ENCODE measurements at regions not wholly inside any gene's neighbourhood (a gene's known extent, or its start where the extent isn't known, plus 50 kb on each side); places are given as distances from the start of the nearest gene placed in this dataset.

DNA sequence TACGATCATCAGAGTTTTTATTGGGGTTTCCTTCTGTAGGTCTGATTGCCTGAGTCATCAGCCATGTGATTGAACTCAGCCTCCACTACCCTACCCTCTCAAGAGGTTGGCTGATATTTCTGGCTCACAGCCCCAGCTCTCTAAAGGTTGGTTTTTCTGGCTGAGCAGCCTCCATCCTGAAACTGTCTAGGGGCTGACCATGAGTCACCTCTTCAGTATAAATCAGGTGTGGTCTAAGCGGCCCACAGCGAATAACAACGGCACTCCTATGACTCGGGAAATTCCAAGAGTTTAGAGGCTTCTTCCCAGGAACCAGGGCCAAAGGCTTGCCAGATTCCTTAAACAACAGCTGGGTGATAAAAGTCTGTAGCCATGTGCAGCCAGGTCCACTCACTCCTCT is 115.5 kb downstream of the SOD2 start:
- TF ChIP-seq, protein P1, sequence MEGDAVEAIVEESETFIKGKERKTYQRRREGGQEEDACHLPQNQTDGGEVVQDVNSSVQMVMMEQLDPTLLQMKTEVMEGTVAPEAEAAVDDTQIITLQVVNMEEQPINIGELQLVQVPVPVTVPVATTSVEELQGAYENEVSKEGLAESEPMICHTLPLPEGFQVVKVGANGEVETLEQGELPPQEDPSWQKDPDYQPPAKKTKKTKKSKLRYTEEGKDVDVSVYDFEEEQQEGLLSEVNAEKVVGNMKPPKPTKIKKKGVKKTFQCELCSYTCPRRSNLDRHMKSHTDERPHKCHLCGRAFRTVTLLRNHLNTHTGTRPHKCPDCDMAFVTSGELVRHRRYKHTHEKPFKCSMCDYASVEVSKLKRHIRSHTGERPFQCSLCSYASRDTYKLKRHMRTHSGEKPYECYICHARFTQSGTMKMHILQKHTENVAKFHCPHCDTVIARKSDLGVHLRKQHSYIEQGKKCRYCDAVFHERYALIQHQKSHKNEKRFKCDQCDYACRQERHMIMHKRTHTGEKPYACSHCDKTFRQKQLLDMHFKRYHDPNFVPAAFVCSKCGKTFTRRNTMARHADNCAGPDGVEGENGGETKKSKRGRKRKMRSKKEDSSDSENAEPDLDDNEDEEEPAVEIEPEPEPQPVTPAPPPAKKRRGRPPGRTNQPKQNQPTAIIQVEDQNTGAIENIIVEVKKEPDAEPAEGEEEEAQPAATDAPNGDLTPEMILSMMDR (conservative IDR thresholded peaks at IDR 0.05; ENCODE audit: low read length), result no peak
- TF ChIP-seq EZH2phosphoT487 (IDR thresholded peaks at IDR 0.05; ENCODE audit: borderline replicate concordance, low read depth, low read length), result no peak

Measured in OCI-LY7 (cell line).